ENCODE measurements at regions not wholly inside any gene's neighbourhood (a gene's known extent, or its start where the extent isn't known, plus 50 kb on each side); places are given as distances from the start of the nearest gene placed in this dataset.

- H3K9ac ChIP-seq (replicated peaks in 1 of 4; ENCODE audit: extremely low read depth in 1 of 4, low read depth in 3 of 4, low read length in 3 of 4) = peak overlapping the region in 1 of 4 experiments; percentile 38; a peak in 1 of 7 replicates
- H3K14ac ChIP-seq (ENCODE audit: insufficient read length) = no peak overlapping the region
- TF ChIP-seq SP1 (IDR thresholded peaks at IDR 0.05; ENCODE audit: low read depth, low read length) = peak; percentile 61; the same call in 1 of the 2 replicates
- no peak for TF ChIP-seq RNF2 (IDR thresholded peaks at IDR 0.05; ENCODE audit: borderline replicate concordance, low read depth, low read length, missing control alignments, poor library complexity, severe bottlenecking)
- TF ChIP-seq TEAD4 (IDR thresholded peaks at IDR 0.05; ENCODE audit: low read depth, low read length) = peak; percentile 85
- TF ChIP-seq JUND (IDR thresholded peaks at IDR 0.05; ENCODE audit: low read length) = peak; percentile 94
- no peak for TF ChIP-seq POLR2A (IDR thresholded peaks at IDR 0.05; ENCODE audit: control extremely low read depth in 1 of 2, low read depth in 2 of 2, low read length in 2 of 2)
- 0 out of 2 replicates have a peak, but pooled peaks have one; percentile 57 for TF ChIP-seq FOSL1 (IDR thresholded peaks at IDR 0.05; ENCODE audit: insufficient read depth, low read depth, low read length)
- no peak for TF ChIP-seq GABPA (IDR thresholded peaks at IDR 0.05; ENCODE audit: borderline replicate concordance, insufficient read depth, low read length)
- peak; percentile 38; the same call in 1 of the 2 replicates for TF ChIP-seq SRF (IDR thresholded peaks at IDR 0.05; ENCODE audit: low read depth, low read length)
- TF ChIP-seq RBBP5 (IDR thresholded peaks at IDR 0.05; ENCODE audit: borderline replicate concordance, low read depth, low read length) = 0 out of 2 replicates have a peak, but pooled peaks have one; percentile 48
- no peak for TF ChIP-seq HDAC6 (IDR thresholded peaks at IDR 0.05; ENCODE audit: low read depth, low read length)
- peak; percentile 92 for TF ChIP-seq JUN (IDR thresholded peaks at IDR 0.05; ENCODE audit: low read depth, low read length)
Measured at GRCh38 chr12:69052613-69053408, 119.8 kb upstream of the CPM start.

More at GRCh38 chr12:69052613-69053408, 119.8 kb upstream of the CPM start:
- no peaks in the 10 kb centered on the region for H4K20me1 ChIP-seq (replicated peaks in 1 of 2; ENCODE audit: control insufficient read depth in 1 of 2, insufficient read depth in 2 of 2, low read length in 2 of 2)
- no peaks in the 10 kb centered on the region for H3K9me3 ChIP-seq (ENCODE audit: insufficient read depth in 2 of 2, low read depth in 1 of 2, low read length in 1 of 2)
- H2AK5ac ChIP-seq (ENCODE audit: low read depth, low read length) = 0 out of 2 replicates have a peak overlapping the region, but pooled peaks have one; percentile 57
- FAIRE-seq = no peak
- peak overlapping the region; percentile 74; the same call in 1 of the 2 replicates for H2BK5ac ChIP-seq (ENCODE audit: low read depth, low read length)
- DNase-seq (ENCODE audit: low read depth in 1 of 2, low spot score in 2 of 2) = peak in 1 of 2 experiments; percentile 71
- 57% methylated on average over 8 of the region's 8 CpGs; no CpG with 5 or more reads in 1 of the 2 experiments for WGBS, 2 experiments (ENCODE audit: extremely low coverage in 1 of 2, insufficient coverage in 1 of 2, insufficient read length in 1 of 2, insufficient replicate concordance in 2 of 2, low coverage in 1 of 2, low lambda C conversion rate in 2 of 2, missing lambda C conversion rate in 1 of 2)
- peak overlapping the region; percentile 24; the same call in 1 of the 2 replicates for H3K27ac ChIP-seq (ENCODE audit: low read depth, low read length)
- no peak overlapping the region for H3K18ac ChIP-seq (ENCODE audit: extremely low read depth, low read length)
- H2AFZ ChIP-seq (ENCODE audit: low read length) = no peak overlapping the region
- no peak overlapping the region for H3K56ac ChIP-seq (replicated peaks; ENCODE audit: insufficient read length, low read depth, low read length)
- no peaks in the 10 kb centered on the region for H3K79me1 ChIP-seq (ENCODE audit: low read depth, low read length)
- H3K79me2 ChIP-seq (ENCODE audit: control insufficient read depth in 1 of 2, insufficient read depth in 2 of 2, low read length in 2 of 2) = no peaks in the 10 kb centered on the region
- peak overlapping the region; percentile 83; the same call in 1 of the 2 replicates for H2BK12ac ChIP-seq (ENCODE audit: low read depth, low read length)
- H3K4ac ChIP-seq (replicated peaks; ENCODE audit: insufficient read length, low read depth, low read length) = no peak overlapping the region
- no peaks in the 10 kb centered on the region for H3K23me2 ChIP-seq (ENCODE audit: low read depth, low read length)
- peaks cover 0 to 16% (median 6%) of the 10 kb centered on the region in 4 experiments; a peak in 4 of 7 replicates for H3K4me1 ChIP-seq (replicated peaks in 1 of 4; ENCODE audit: control insufficient read depth in 3 of 4, insufficient read depth in 4 of 4, low read length in 3 of 4)
- H4K8ac ChIP-seq (ENCODE audit: extremely low read depth, insufficient read depth, low read length) = no peak overlapping the region
- POLR2A ChIA-PET (ENCODE audit: partially characterized antibody) = interaction anchor here (1.1 to 1.8 kb wide), 3 partner anchors 8 to 16 kb away, joined by 3 to 6 read pairs (median 4); no protein-coding TSS in a partner anchor
- no peak overlapping the region for H2BK15ac ChIP-seq (ENCODE audit: low read length)
- no peak overlapping the region for H3K23ac ChIP-seq (ENCODE audit: insufficient read length)
- H4K5ac ChIP-seq (ENCODE audit: insufficient read length, low read depth, low read length) = no peak overlapping the region
- no peak overlapping the region for H3K4me3 ChIP-seq (ENCODE audit: extremely low read depth in 1 of 4, insufficient read depth in 2 of 4, low read depth in 3 of 4, low read length in 4 of 4)
- peak overlapping the region; percentile 30 for H4K91ac ChIP-seq (replicated peaks; ENCODE audit: insufficient read length, low read length)
- peak overlapping the region in 1 of 2 experiments; percentile 36; a peak in 1 of 4 replicates for H3K4me2 ChIP-seq (ENCODE audit: insufficient read depth in 1 of 2, low read depth in 2 of 2, low read length in 2 of 2)
- H3K36me3 ChIP-seq (ENCODE audit: control insufficient read depth in 2 of 4, insufficient read depth in 4 of 4, low read length in 3 of 4) = no peaks in the 10 kb centered on the region
- H2BK120ac ChIP-seq (replicated peaks; ENCODE audit: low read depth, low read length) = peak overlapping the region; percentile 76
- CTCF ChIA-PET (ENCODE audit: partially characterized antibody) = interaction anchor here (0.6 to 1.4 kb wide), 4 partner anchors 14 to 447 kb away, joined by 3 to 4 read pairs (median 3); no protein-coding TSS in a partner anchor
- peak overlapping the region; percentile 35; the same call in 1 of the 2 replicates for H2BK20ac ChIP-seq (ENCODE audit: low read length)
- no peaks in the 10 kb centered on the region; a peak in 1 of 7 replicates for H3K27me3 ChIP-seq (replicated peaks in 1 of 4; ENCODE audit: control insufficient read depth in 3 of 4, extremely low read depth in 1 of 4, insufficient read depth in 3 of 4, low read length in 3 of 4)
